Tibial artery (tissue), 4 donors: ENCODE measurements at regions not wholly inside any gene's neighbourhood (a gene's known extent, or its start where the extent isn't known, plus 50 kb on each side); places are given as distances from the start of the nearest gene placed in this dataset.

Experiments used
- DNase-seq, 2 donors: peaks; one replicate each; pipeline ENCODE4 v3.0.0-alpha.2; 2019
- H3K27ac ChIP-seq, 2 donors: fragments of 200-600 bp; sonication (generic) in 1 of 2; 1 replicate in 1 of 2; 2 replicates in 1 of 2; pipeline ENCODE4 v1.5.1; 2018 to 2019; ENCODE audit warnings: mild to moderate bottlenecking in 1 of 2
- H3K27me3 ChIP-seq, 2 donors: fragments of 200-600 bp; sonication (generic) in 1 of 2; one replicate each; pipeline versions ENCODE4 v1.5.1 to v1.6.0; 2016 to 2019
- H3K36me3 ChIP-seq, 3 donors: fragments of 200-600 bp; sonication (generic) in 2 of 3; one replicate each; pipeline ENCODE4 v1.5.1; 2016 to 2019; ENCODE audit warnings: mild to moderate bottlenecking in 2 of 3
- H3K4me1 ChIP-seq, 4 donors: fragments of 200-600 bp; sonication (generic) in 2 of 4; 1 replicate in 3 of 4; 2 replicates in 1 of 4; pipeline ENCODE4 v1.5.1; 2016 to 2019
- H3K4me3 ChIP-seq, 2 donors: fragments of 200-600 bp; sonication (generic) in 1 of 2; 1 replicate in 1 of 2; 2 replicates in 1 of 2; pipeline ENCODE4 v1.5.1; 2018 to 2019; ENCODE audit warnings: mild to moderate bottlenecking in 2 of 2
- H3K9me3 ChIP-seq, 3 donors: fragments of 200-600 bp; sonication (generic) in 1 of 3; one replicate each; pipeline ENCODE4 v1.5.1; 2016 to 2019
- CTCF ChIP-seq, 2 experiments: fragments of 200-600 bp in 1 of 2; fragments of 450-650 bp in 1 of 2; IDR thresholded peaks; one replicate each; pipeline ENCODE4 v1.5.1; 2017 to 2019; ENCODE audit warnings: antibody characterized with exemption in 2 of 2, mild to moderate bottlenecking in 1 of 2, moderate library complexity in 1 of 2
- intact Hi-C: fragments of 100-400 bp; cut with DNase I; formaldehyde crosslinking; loops from one replicate; pipeline ENCODE4 v1.15.0; 2023; ENCODE audit warnings: low total_unique reads

DNA sequence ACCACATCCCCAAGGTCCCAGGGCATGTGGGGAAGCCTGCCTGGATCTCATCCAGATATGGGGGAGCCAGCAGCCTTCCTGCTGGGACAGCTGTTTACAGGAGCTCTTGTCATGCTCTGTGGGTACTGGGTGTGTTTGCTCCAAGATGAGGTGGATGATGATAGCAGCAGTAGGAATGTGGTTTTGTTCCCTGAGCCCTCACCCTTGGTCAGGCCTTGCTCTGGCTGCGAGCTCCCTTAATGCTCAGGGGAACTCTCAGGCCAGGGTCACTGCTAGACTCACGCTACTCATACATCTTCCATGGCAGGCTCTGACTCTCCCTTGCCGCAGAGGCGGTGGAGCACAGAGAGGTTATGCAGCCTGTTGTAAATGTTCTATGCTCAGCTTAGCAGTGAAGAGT lies 990.3 kb downstream of the AACS start:
- Histone ChIP-seq H3K36me3 (no peaks in the 10 kb centered on the region), H3K9me3 (no peaks in the 10 kb centered on the region), H3K4me1 (no peaks in the 10 kb centered on the region), H3K27ac (no peak overlapping the region), H3K27me3 (no peaks in the 10 kb centered on the region), H3K4me3 (no peak overlapping the region)
- DNase-seq, result no peak
- intact Hi-C loops, result no loop called here
- no peak for TF ChIP-seq CTCF (IDR thresholded peaks at IDR 0.05)

GRCh38 chr12:126061777-126062176 lies 996.5 kb downstream of the AACS start:
- Histone ChIP-seq H3K27ac (no peak overlapping the region), H3K9me3 (peaks cover 0 to 6% (median 0%) of the 10 kb centered on the region in 3 donors), H3K36me3 (no peaks in the 10 kb centered on the region), H3K4me1 (no peaks in the 10 kb centered on the region), H3K27me3 (no peaks in the 10 kb centered on the region), H3K4me3 (no peak overlapping the region)
- no peak for DNase-seq
- no peak for TF ChIP-seq CTCF (IDR thresholded peaks at IDR 0.05)
- intact Hi-C loops, result no loop called here

DNA sequence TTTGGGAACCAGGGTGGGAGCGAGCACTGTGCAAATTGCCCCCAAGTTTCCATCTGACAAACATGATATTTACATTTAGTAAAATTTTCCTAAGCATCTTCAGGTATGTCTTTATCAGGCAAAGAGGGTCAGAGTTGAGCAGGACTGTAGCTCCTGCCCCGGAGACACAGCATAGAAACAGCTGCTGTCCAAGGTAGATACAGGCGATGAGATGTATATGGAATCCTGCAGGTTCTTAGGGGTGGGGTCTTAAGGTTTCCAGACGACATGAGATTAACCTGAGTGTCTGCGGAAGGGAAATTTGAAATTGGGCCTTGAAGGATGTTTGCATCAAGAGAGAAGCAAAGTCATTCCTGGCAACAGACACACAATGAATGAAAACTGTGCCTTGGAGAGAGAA lies 998.8 kb downstream of the AACS start:
- Histone ChIP-seq H3K9me3 (peaks cover 0 to 6% (median 0%) of the 10 kb centered on the region in 3 donors), H3K27me3 (no peaks in the 10 kb centered on the region), H3K27ac (no peak overlapping the region), H3K36me3 (no peaks in the 10 kb centered on the region), H3K4me1 (no peaks in the 10 kb centered on the region), H3K4me3 (no peak overlapping the region)
- intact Hi-C loops, result no loop called here
- DNase-seq, result no peak
- TF ChIP-seq CTCF (IDR thresholded peaks at IDR 0.05), result no peak

- no peaks in the 10 kb centered on the region for H3K36me3 ChIP-seq
- TF ChIP-seq CTCF (IDR thresholded peaks at IDR 0.05), result no peak
- intact Hi-C loops, result no loop called here
- H3K27ac ChIP-seq, result no peak overlapping the region
- no peaks in the 10 kb centered on the region for H3K27me3 ChIP-seq
- no peaks in the 10 kb centered on the region for H3K4me1 ChIP-seq
- no peak overlapping the region for H3K4me3 ChIP-seq
- peaks cover 0 to 20% (median 7%) of the 10 kb centered on the region in 3 donors for H3K9me3 ChIP-seq
- DNase-seq, result no peak
Measured at GRCh38 chr12:126067626-126068329, 1002.5 kb downstream of the AACS start.

GRCh38 chr12:126069549-126070165 lies 1004.4 kb downstream of the AACS start:
- no peaks in the 10 kb centered on the region for H3K36me3 ChIP-seq
- TF ChIP-seq CTCF (IDR thresholded peaks at IDR 0.05), result no peak
- no peak overlapping the region for H3K27ac ChIP-seq
- intact Hi-C loops, result no loop called here
- H3K4me1 ChIP-seq, result no peaks in the 10 kb centered on the region
- H3K27me3 ChIP-seq, result no peaks in the 10 kb centered on the region
- no peak for DNase-seq
- H3K4me3 ChIP-seq, result no peak overlapping the region
- H3K9me3 ChIP-seq, result peaks cover 0 to 20% (median 7%) of the 10 kb centered on the region in 3 donors
